HCT116 (cell line): ENCODE measurements at regions not wholly inside any gene's neighbourhood (a gene's known extent, or its start where the extent isn't known, plus 50 kb on each side); places are given as distances from the start of the nearest gene placed in this dataset.
A peak's percentile ranks its signal among the peaks of the same experiment; 100 is the strongest.

Experiments used
- ATAC-seq: fragments of 200-7000 bp; cut with Tn5 transposase; 2 replicates; pipeline ENCODE4 v1.9.1; 2020; ENCODE audit warnings: mild to moderate bottlenecking, moderate library complexity
- BruUV-seq: library from RNA; stranded (reverse); fragments of 400-500 nt; replicated peaks from 2 replicates; lab custom pipeline; 2021; lab: Mats Ljungman, UMichigan
- CTCF ChIA-PET: fragments of 300-600 bp; sonication (Branson Sonifier 250); formaldehyde crosslinking; loops from one replicate; lab custom pipeline; 2021; ENCODE audit warnings: antibody characterized with exemption; lab: Charles Lee
- POLR2A ChIA-PET: fragments of 300-600, 350-600 bp; sonication (Branson Sonifier 250); formaldehyde crosslinking; loops from one replicate; lab custom pipeline; 2021; ENCODE audit warnings: antibody characterized with exemption; lab: Charles Lee
- RAD21 ChIA-PET, 2 experiments: fragments of 300-600 bp; sonication (Branson Sonifier 250); formaldehyde crosslinking; loops; one replicate each; lab custom pipeline; 2023; ENCODE audit warnings: low total read pairs in 2 of 2; ENCODE audit not compliant: uncharacterized antibody in 2 of 2, unreplicated experiment in 2 of 2, low non-redundant PET in 1 of 2; lab: Charles Lee
- DNase-seq: peaks from one replicate; pipeline ENCODE4 v3.0.0-alpha.2; 2010; ENCODE audit warnings: low read depth, low spot score
- H2AFZ ChIP-seq: fragments of 200-600 bp; shearing (Covaris generic), sonication (generic); 2 replicates; pipeline ENCODE4 v1.6.1; 2017; ENCODE audit warnings: low read depth, mixed run types, mixed read lengths, antibody characterized with exemption, low read length; ENCODE audit not compliant: poor library complexity, severe bottlenecking
- H3K27ac ChIP-seq: 2 replicates; pipeline ENCODE4 v1.5.1; 2012; ENCODE audit warnings: low read depth, low read length
- H3K27me3 ChIP-seq: fragments of 200-600 bp; sonication (generic); 2 replicates; pipeline ENCODE4 v1.6.1; 2016; ENCODE audit warnings: mixed run types, low read length, mixed read lengths; ENCODE audit not compliant: insufficient read depth
- H3K36me3 ChIP-seq, 2 experiments: fragments of 200-500 bp in 1 of 2; fragments of 200-600 bp in 1 of 2; sonication (Bioruptor generic) in 1 of 2; sonication (generic) in 1 of 2; 2 replicates each; pipeline versions ENCODE4 v1.5.1 to v1.6.1; 2014 to 2016; ENCODE audit warnings: low read length in 2 of 2, inconsistent platforms in 1 of 2, mixed read lengths in 1 of 2, mixed run types in 1 of 2; ENCODE audit not compliant: insufficient read depth in 2 of 2, control insufficient read depth in 1 of 2
- H3K4me1 ChIP-seq, 2 experiments: fragments of 200-600 bp in 1 of 2; sonication (generic) in 1 of 2; 2 replicates each; pipeline versions ENCODE4 v1.5.1 to v1.6.1; 2012 to 2017; ENCODE audit warnings: low read length in 2 of 2, inconsistent platforms in 1 of 2, mild to moderate bottlenecking in 1 of 2, mixed read lengths in 1 of 2, mixed run types in 1 of 2, moderate library complexity in 1 of 2; ENCODE audit not compliant: insufficient read depth in 2 of 2, control insufficient read depth in 1 of 2
- H3K4me2 ChIP-seq: fragments of 200-600 bp; sonication (generic); 2 replicates; pipeline ENCODE4 v1.6.1; 2017; ENCODE audit warnings: mixed run types, low read length, mixed read lengths
- H3K4me3 ChIP-seq, 2 experiments: fragments of 200-600 bp in 1 of 2; sonication (generic) in 1 of 2; replicated peaks in 1 of 2; 2 replicates each; pipeline ENCODE4 v1.5.1; 2011 to 2016; ENCODE audit warnings: low read length in 2 of 2, control low read depth in 1 of 2, low read depth in 1 of 2, mild to moderate bottlenecking in 1 of 2, mixed read lengths in 1 of 2, mixed run types in 1 of 2
- H3K79me2 ChIP-seq: fragments of 200-600 bp; sonication (generic); 2 replicates; pipeline ENCODE4 v1.6.1; 2017; ENCODE audit warnings: mild to moderate bottlenecking, mixed run types, low read length, moderate library complexity, mixed read lengths; ENCODE audit not compliant: insufficient read depth
- H3K9ac ChIP-seq: fragments of 200-600 bp; sonication (generic); 2 replicates; pipeline ENCODE4 v1.6.1; 2016; ENCODE audit warnings: low read length, mixed read lengths
- H3K9me2 ChIP-seq: fragments of 200-600 bp; sonication (generic), shearing (Covaris generic); 2 replicates; pipeline ENCODE4 v1.6.1; 2017; ENCODE audit warnings: mixed run types, mild to moderate bottlenecking, moderate library complexity; ENCODE audit not compliant: insufficient read depth
- H3K9me3 ChIP-seq, 2 experiments: fragments of 200-500 bp in 1 of 2; fragments of 200-600 bp in 1 of 2; sonication (Bioruptor generic) in 1 of 2; sonication (generic) in 1 of 2; 2 replicates each; pipeline ENCODE4 v1.6.1; 2014 to 2017; ENCODE audit warnings: low read length in 2 of 2, mixed read lengths in 2 of 2, inconsistent platforms in 1 of 2, low read depth in 1 of 2, mild to moderate bottlenecking in 1 of 2, mixed run types in 1 of 2, moderate library complexity in 1 of 2; ENCODE audit not compliant: control insufficient read depth in 1 of 2, insufficient read depth in 1 of 2
- H4K20me1 ChIP-seq: fragments of 200-600 bp; sonication (generic), shearing (Covaris generic); 2 replicates; pipeline ENCODE4 v1.6.1; 2017; ENCODE audit warnings: mixed run types, mild to moderate bottlenecking, moderate library complexity; ENCODE audit not compliant: insufficient read depth
- ATF3 ChIP-seq: IDR thresholded peaks from 2 replicates; pipeline ENCODE4 v1.6.1; 2012
- CBX3 ChIP-seq: IDR thresholded peaks from 2 replicates; pipeline ENCODE4 v1.6.1; 2012; ENCODE audit warnings: low read depth
- CEBPB ChIP-seq: IDR thresholded peaks from 2 replicates; pipeline ENCODE4 v1.6.1; 2012; ENCODE audit warnings: low read depth
- CTCF ChIP-seq, 3 experiments: fragments of 200-600 bp in 1 of 3; sonication (generic) in 1 of 3; IDR thresholded peaks in 2 of 3; conservative IDR thresholded peaks in 1 of 3; 2 replicates each; pipeline ENCODE4 v1.5.1; 2012 to 2017; ENCODE audit warnings: low read depth in 2 of 3, low read length in 2 of 3, antibody characterized with exemption in 1 of 3, borderline replicate concordance in 1 of 3, control low read depth in 1 of 3, mild to moderate bottlenecking in 1 of 3, mixed read lengths in 1 of 3, mixed run types in 1 of 3, moderate library complexity in 1 of 3; ENCODE audit not compliant: insufficient read depth in 1 of 3
- EGR1 ChIP-seq: IDR thresholded peaks from 2 replicates; pipeline ENCODE4 v1.6.1; 2012; ENCODE audit warnings: low read depth
- JUND ChIP-seq: IDR thresholded peaks from 2 replicates; pipeline ENCODE4 v1.6.1; 2012
- RAD21 ChIP-seq: IDR thresholded peaks from 2 replicates; pipeline ENCODE4 v1.6.1; 2012; ENCODE audit warnings: low read depth, mild to moderate bottlenecking
- SIN3A ChIP-seq: IDR thresholded peaks from 2 replicates; pipeline ENCODE4 v1.6.1; 2012; ENCODE audit warnings: low read depth
- SRF ChIP-seq: IDR thresholded peaks from 2 replicates; pipeline ENCODE4 v1.6.1; 2012; ENCODE audit warnings: low read depth
- YY1 ChIP-seq: IDR thresholded peaks from 2 replicates; pipeline ENCODE4 v1.6.1; 2011; ENCODE audit warnings: low read length, low read depth, moderate library complexity, mild to moderate bottlenecking; ENCODE audit not compliant: insufficient replicate concordance; ENCODE audit errors: extremely low read depth
- ZFX ChIP-seq: fragments of 450-650 bp; IDR thresholded peaks from 2 replicates; pipeline ENCODE4 v1.6.1; 2017
- ZNF274 ChIP-seq: fragments of 200-500 bp; sonication (Bioruptor generic); IDR thresholded peaks from 2 replicates; pipeline ENCODE4 v1.6.1; 2014; ENCODE audit warnings: mild to moderate bottlenecking, low read depth, low read length, inconsistent platforms
- intact Hi-C: fragments of 100-400 bp; cut with micrococcal nuclease; formaldehyde crosslinking; loops from 2 replicates; pipeline ENCODE4 v1.10.0; 2022
- TF ChIP-seq, protein P1 (sequence below): IDR thresholded peaks from 2 replicates; pipeline ENCODE4 v1.6.1; 2012; ENCODE audit warnings: low read depth

DNA sequence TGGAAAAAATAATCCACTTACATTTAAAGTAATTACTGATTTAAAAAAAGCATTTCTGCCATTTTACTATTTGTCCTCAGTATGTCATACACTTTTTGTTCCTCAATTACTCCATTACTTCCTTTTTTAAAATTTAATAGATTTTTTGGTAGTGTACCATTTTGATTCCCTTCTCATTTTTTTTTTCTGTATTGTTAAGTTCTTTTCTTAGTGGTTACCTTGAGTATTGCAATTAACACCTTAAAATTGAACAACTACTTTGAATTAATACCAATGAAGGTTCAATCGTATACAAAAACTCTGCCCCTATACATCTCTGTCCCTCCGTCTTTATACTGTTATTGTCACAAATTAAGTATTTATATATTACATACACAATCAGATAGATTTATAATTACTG, 240.6 kb upstream of the LMCD1 start:
- ATAC-seq = no peak
- H2AFZ ChIP-seq = no peak overlapping the region
- H3K79me2 ChIP-seq = no peaks in the 10 kb centered on the region
- H3K9me3 ChIP-seq = no peaks in the 10 kb centered on the region
- H3K36me3 ChIP-seq = no peaks in the 10 kb centered on the region
- H3K9ac ChIP-seq = no peak overlapping the region
- H4K20me1 ChIP-seq = no peaks in the 10 kb centered on the region
- no peaks in the 10 kb centered on the region for H3K4me1 ChIP-seq
- no TSS peak for BruUV-seq
- ChIA-PET CTCF (no interaction called here), RAD21 (no interaction called here), POLR2A (no interaction called here)
- DNase-seq = no peak
- 0 out of 2 replicates have a peak, but pooled peaks cover 5% of the 10 kb centered on the region for H3K27me3 ChIP-seq
- H3K4me3 ChIP-seq = no peak overlapping the region
- no peak overlapping the region for H3K27ac ChIP-seq
- intact Hi-C loops = loop anchor here (5.0 kb wide), 1 partner anchor 1219 kb away; no protein-coding TSS in a partner anchor
- no peaks in the 10 kb centered on the region for H3K9me2 ChIP-seq
- no peak overlapping the region for H3K4me2 ChIP-seq
- TF ChIP-seq CTCF (IDR thresholded peaks at IDR 0.05 in 2 of 3, conservative IDR thresholded peaks at IDR 0.05 in 1 of 3; ENCODE audit: borderline replicate concordance in 1 of 3, insufficient read depth in 1 of 3, low read depth in 2 of 3, low read length in 2 of 3) (0 out of 6 replicates have a peak, but pooled peaks of 1 of the 3 experiments have one; percentile 23), SIN3A (no peak)

DNA sequence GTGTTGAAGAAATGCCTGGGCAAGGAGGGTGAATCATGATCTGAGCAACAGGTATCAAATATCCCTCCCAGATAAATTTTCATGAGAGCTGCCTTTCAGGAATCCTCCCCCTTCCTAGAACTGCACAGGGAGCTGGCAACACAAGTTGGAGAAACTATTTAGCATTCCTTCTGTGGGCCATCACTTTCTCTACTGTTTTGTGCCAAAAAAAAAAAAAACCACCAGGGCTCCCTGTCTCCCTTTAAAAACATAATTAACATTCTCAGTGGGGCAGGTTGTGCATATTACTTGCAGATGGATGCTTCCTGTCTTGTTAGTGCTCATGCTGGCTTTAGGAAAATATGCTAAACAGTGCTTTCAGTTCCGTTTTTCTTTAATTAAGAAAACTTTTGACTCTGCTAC, 234.9 kb upstream of the LMCD1 start:
- CTCF ChIA-PET = no interaction called here
- TF ChIP-seq YY1 = no peak
- TF ChIP-seq, protein P1, sequence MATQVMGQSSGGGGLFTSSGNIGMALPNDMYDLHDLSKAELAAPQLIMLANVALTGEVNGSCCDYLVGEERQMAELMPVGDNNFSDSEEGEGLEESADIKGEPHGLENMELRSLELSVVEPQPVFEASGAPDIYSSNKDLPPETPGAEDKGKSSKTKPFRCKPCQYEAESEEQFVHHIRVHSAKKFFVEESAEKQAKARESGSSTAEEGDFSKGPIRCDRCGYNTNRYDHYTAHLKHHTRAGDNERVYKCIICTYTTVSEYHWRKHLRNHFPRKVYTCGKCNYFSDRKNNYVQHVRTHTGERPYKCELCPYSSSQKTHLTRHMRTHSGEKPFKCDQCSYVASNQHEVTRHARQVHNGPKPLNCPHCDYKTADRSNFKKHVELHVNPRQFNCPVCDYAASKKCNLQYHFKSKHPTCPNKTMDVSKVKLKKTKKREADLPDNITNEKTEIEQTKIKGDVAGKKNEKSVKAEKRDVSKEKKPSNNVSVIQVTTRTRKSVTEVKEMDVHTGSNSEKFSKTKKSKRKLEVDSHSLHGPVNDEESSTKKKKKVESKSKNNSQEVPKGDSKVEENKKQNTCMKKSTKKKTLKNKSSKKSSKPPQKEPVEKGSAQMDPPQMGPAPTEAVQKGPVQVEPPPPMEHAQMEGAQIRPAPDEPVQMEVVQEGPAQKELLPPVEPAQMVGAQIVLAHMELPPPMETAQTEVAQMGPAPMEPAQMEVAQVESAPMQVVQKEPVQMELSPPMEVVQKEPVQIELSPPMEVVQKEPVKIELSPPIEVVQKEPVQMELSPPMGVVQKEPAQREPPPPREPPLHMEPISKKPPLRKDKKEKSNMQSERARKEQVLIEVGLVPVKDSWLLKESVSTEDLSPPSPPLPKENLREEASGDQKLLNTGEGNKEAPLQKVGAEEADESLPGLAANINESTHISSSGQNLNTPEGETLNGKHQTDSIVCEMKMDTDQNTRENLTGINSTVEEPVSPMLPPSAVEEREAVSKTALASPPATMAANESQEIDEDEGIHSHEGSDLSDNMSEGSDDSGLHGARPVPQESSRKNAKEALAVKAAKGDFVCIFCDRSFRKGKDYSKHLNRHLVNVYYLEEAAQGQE = no peak
- TF ChIP-seq CBX3 = no peak
- TF ChIP-seq JUND = no peak
- no peak for TF ChIP-seq ZNF274
- TF ChIP-seq RAD21 = no peak
- no peak for TF ChIP-seq ATF3
- TF ChIP-seq SRF = no peak
- TF ChIP-seq CTCF (IDR thresholded peaks at IDR 0.05 in 2 of 3, conservative IDR thresholded peaks at IDR 0.05 in 1 of 3; ENCODE audit: borderline replicate concordance in 1 of 3, insufficient read depth in 1 of 3, low read depth in 2 of 3, low read length in 2 of 3) = no peak
- no peak for TF ChIP-seq CEBPB
- no peak for TF ChIP-seq ZFX
- TF ChIP-seq EGR1 = no peak

More for the DNA sequence above, 234.9 kb upstream of the LMCD1 start:
- H3K36me3 ChIP-seq = no peaks in the 10 kb centered on the region
- no peak overlapping the region for H3K27ac ChIP-seq
- 0 out of 2 replicates have a peak, but pooled peaks cover 11% of the 10 kb centered on the region for H3K27me3 ChIP-seq
- H3K9me2 ChIP-seq = no peaks in the 10 kb centered on the region
- H2AFZ ChIP-seq = no peak overlapping the region
- no peaks in the 10 kb centered on the region for H3K79me2 ChIP-seq
- DNase-seq (no peak), ATAC-seq (no peak)
- H3K4me2 ChIP-seq = no peak overlapping the region
- intact Hi-C loops = no loop called here
- ChIA-PET RAD21 (no interaction called here), POLR2A (no interaction called here)
- BruUV-seq = no TSS peak
- H3K4me3 ChIP-seq = no peak overlapping the region
- no peaks in the 10 kb centered on the region for H3K4me1 ChIP-seq
- no peak overlapping the region for H3K9ac ChIP-seq
- no peaks in the 10 kb centered on the region for H3K9me3 ChIP-seq
- no peaks in the 10 kb centered on the region for H4K20me1 ChIP-seq
